PC-3 (cell line): ENCODE measurements at regions not wholly inside any gene's neighbourhood (a gene's known extent, or its start where the extent isn't known, plus 50 kb on each side); places are given as distances from the start of the nearest gene placed in this dataset.

Source experiments
- ATAC-seq: fragments of 200-7000 bp; cut with Tn5 transposase; 2 replicates; pipeline ENCODE4 v1.9.1; 2020; ENCODE audit warnings: mild to moderate bottlenecking, moderate library complexity
- BruUV-seq: library from RNA; stranded (reverse); fragments of 400-500 nt; replicated peaks from 2 replicates; lab custom pipeline; 2021; lab: Mats Ljungman, UMichigan
- CTCF ChIA-PET: fragments of 300-600 bp; sonication (Branson Sonifier 250); formaldehyde crosslinking; loops from one replicate; lab custom pipeline; 2022; ENCODE audit warnings: antibody characterized with exemption; lab: Charles Lee
- POLR2A ChIA-PET: fragments of 300-600 bp; sonication (Branson Sonifier 250); formaldehyde crosslinking; loops from one replicate; lab custom pipeline; 2022; ENCODE audit warnings: antibody characterized with exemption; ENCODE audit not compliant: unreplicated experiment; lab: Charles Lee
- DNase-seq: peaks from one replicate; pipeline ENCODE4 v3.0.0-alpha.2; 2015
- H2AFZ ChIP-seq: fragments of 300-600 bp; sonication (generic); 2 replicates; pipeline ENCODE4 v1.6.0; 2016; ENCODE audit warnings: antibody characterized with exemption, low read length
- H3F3A ChIP-seq: fragments of 300-600 bp; sonication (generic); one replicate; pipeline ENCODE4 v1.6.0; 2017; ENCODE audit warnings: antibody characterized with exemption, low read length, control low read depth, mild to moderate bottlenecking; ENCODE audit not compliant: unreplicated experiment
- H3K27ac ChIP-seq: fragments of 300-600 bp; sonication (generic); 2 replicates; pipeline ENCODE4 v1.5.1; 2016; ENCODE audit warnings: mild to moderate bottlenecking, low read length
- H3K27me3 ChIP-seq: fragments of 300-600 bp; sonication (generic); 2 replicates; pipeline ENCODE4 v1.6.1; 2016; ENCODE audit warnings: low read length, mixed read lengths
- H3K36me3 ChIP-seq: fragments of 300-600 bp; sonication (generic); 2 replicates; pipeline ENCODE4 v1.6.1; 2016; ENCODE audit warnings: low read depth, mixed run types, low read length, mixed read lengths
- H3K4me1 ChIP-seq: fragments of 300-600 bp; sonication (generic); 2 replicates; pipeline ENCODE4 v1.5.1; 2016; ENCODE audit warnings: low read length; ENCODE audit not compliant: insufficient read depth
- H3K4me2 ChIP-seq: fragments of 300-600 bp; sonication (generic); 2 replicates; pipeline ENCODE4 v1.6.0; 2016; ENCODE audit warnings: low read length
- H3K4me3 ChIP-seq: fragments of 300-600 bp; sonication (generic); 2 replicates; pipeline ENCODE4 v1.5.1; 2016; ENCODE audit warnings: mild to moderate bottlenecking, low read length, mixed read lengths
- H3K79me2 ChIP-seq: fragments of 300-600 bp; sonication (generic); 2 replicates; pipeline ENCODE4 v1.6.1; 2017; ENCODE audit warnings: low read length, mixed read lengths
- H3K9ac ChIP-seq: fragments of 300-600 bp; sonication (generic); 2 replicates; pipeline ENCODE4 v1.6.0; 2016; ENCODE audit warnings: mild to moderate bottlenecking, low read length
- H3K9me2 ChIP-seq: fragments of 300-600 bp; sonication (generic); replicated peaks from 2 replicates; pipeline ENCODE4 v1.6.1; 2016; ENCODE audit warnings: mixed run types, low read length, mixed read lengths
- H3K9me3 ChIP-seq: fragments of 300-600 bp; sonication (generic); 2 replicates; pipeline ENCODE4 v1.6.1; 2016; ENCODE audit warnings: low read length, mixed read lengths
- H4K20me1 ChIP-seq: fragments of 300-600 bp; sonication (generic); 2 replicates; pipeline ENCODE4 v1.6.1; 2016; ENCODE audit warnings: low read length, mixed read lengths
- EZH2 ChIP-seq: fragments of 300-600 bp; sonication (generic); IDR thresholded peaks from one replicate; pipeline ENCODE4 v1.6.1; 2017; ENCODE audit warnings: antibody characterized with exemption, mild to moderate bottlenecking, low read length; ENCODE audit not compliant: unreplicated experiment
- EZH2phosphoT487 ChIP-seq: fragments of 300-600 bp; sonication (generic); IDR thresholded peaks from 2 replicates; pipeline ENCODE4 v1.6.1; 2018; ENCODE audit warnings: mild to moderate bottlenecking, antibody characterized with exemption, low read length, borderline replicate concordance
- intact Hi-C: fragments of 100-400 bp; cut with micrococcal nuclease; formaldehyde crosslinking; loops from 2 replicates; pipeline ENCODE4 v1.9.0; 2023
- TF ChIP-seq, protein P1 (sequence below): fragments of 300-600 bp; sonication (generic); conservative IDR thresholded peaks from 2 replicates; pipeline ENCODE4 v1.5.1; 2017; ENCODE audit warnings: antibody characterized with exemption, low read depth, mild to moderate bottlenecking, low read length

DNA sequence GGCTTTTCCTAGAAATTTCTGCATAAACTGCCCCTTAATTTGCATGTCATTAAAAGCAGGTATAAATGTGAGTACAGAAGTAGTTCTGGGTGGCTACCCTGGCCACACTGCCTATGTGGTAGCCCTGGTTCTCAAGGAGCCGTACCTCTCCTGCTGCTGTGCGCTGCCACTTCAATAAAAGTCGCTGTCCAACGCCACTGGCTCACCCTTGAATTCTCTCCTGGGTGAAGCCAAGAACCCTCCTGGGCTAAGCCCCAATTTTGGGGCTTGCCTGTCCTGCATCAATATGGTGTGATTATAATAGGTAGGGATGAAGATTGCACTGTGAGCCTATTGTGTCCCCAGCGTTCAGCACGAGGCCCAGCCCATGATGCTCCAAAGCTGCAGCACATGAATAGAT is 65.6 kb upstream of the C1orf174 start:
- Histone ChIP-seq H3K9ac (no peak overlapping the region), H3K9me3 (no peaks in the 10 kb centered on the region), H3K27me3 (peaks cover 6% of the 10 kb centered on the region; the same call in 1 of the 2 replicates), H3K4me3 (no peak overlapping the region), H3K9me2 (no peaks in the 10 kb centered on the region), H3K4me1 (no peaks in the 10 kb centered on the region), H4K20me1 (no peaks in the 10 kb centered on the region), H2AFZ (no peak overlapping the region), H3K36me3 (no peaks in the 10 kb centered on the region), H3K4me2 (no peak overlapping the region), H3F3A (no peaks in the 10 kb centered on the region), H3K79me2 (no peaks in the 10 kb centered on the region), H3K27ac (no peak overlapping the region)
- TF ChIP-seq, protein P1, sequence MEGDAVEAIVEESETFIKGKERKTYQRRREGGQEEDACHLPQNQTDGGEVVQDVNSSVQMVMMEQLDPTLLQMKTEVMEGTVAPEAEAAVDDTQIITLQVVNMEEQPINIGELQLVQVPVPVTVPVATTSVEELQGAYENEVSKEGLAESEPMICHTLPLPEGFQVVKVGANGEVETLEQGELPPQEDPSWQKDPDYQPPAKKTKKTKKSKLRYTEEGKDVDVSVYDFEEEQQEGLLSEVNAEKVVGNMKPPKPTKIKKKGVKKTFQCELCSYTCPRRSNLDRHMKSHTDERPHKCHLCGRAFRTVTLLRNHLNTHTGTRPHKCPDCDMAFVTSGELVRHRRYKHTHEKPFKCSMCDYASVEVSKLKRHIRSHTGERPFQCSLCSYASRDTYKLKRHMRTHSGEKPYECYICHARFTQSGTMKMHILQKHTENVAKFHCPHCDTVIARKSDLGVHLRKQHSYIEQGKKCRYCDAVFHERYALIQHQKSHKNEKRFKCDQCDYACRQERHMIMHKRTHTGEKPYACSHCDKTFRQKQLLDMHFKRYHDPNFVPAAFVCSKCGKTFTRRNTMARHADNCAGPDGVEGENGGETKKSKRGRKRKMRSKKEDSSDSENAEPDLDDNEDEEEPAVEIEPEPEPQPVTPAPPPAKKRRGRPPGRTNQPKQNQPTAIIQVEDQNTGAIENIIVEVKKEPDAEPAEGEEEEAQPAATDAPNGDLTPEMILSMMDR, result no peak
- TF ChIP-seq EZH2phosphoT487 (no peak), EZH2 (no peak)
- ATAC-seq (no peak), DNase-seq (no peak)
- intact Hi-C loops, result no loop called here
- POLR2A ChIA-PET, result no interaction called here
- no TSS peak for BruUV-seq
- CTCF ChIA-PET, result no interaction called here

DNA sequence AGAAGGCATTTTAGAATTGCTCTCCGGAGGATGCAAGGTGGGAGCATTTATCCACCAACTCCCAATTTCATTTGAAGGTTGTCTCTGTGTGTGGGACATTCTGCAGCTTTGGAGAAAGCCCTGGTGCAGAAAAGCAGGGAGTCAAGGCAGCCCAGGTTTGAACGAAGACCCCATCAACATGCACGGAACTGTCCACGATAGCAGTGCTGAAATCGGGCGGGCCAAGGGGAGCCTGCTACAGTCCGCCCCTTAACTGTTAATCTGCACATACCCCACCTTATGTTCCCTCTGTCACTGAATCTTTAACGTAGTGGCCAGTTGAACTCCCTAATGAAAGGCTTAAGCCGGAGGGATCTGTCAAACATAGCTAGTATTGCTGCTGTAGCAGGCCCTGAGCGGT is 68.8 kb upstream of the C1orf174 start:
- DNase-seq (no peak), ATAC-seq (no peak)
- TF ChIP-seq EZH2phosphoT487 (no peak), EZH2 (no peak)
- TF ChIP-seq, protein P1, result no peak
- H4K20me1 ChIP-seq, result no peaks in the 10 kb centered on the region
- no peaks in the 10 kb centered on the region for H3K79me2 ChIP-seq
- peaks cover 15% of the 10 kb centered on the region; the same call in 1 of the 2 replicates for H3K27me3 ChIP-seq
- BruUV-seq, result no TSS peak
- intact Hi-C loops, result no loop called here
- H3K9me2 ChIP-seq, result no peaks in the 10 kb centered on the region
- H3K4me3 ChIP-seq, result no peak overlapping the region
- no peak overlapping the region for H3K9ac ChIP-seq
- no peaks in the 10 kb centered on the region for H3K4me1 ChIP-seq
- H3K36me3 ChIP-seq, result no peaks in the 10 kb centered on the region
- H2AFZ ChIP-seq, result no peak overlapping the region
- H3K9me3 ChIP-seq, result no peaks in the 10 kb centered on the region
- CTCF ChIA-PET, result no interaction called here
- no peak overlapping the region for H3K27ac ChIP-seq
- no peaks in the 10 kb centered on the region for H3F3A ChIP-seq
- H3K4me2 ChIP-seq, result no peak overlapping the region
- POLR2A ChIA-PET, result no interaction called here

DNA sequence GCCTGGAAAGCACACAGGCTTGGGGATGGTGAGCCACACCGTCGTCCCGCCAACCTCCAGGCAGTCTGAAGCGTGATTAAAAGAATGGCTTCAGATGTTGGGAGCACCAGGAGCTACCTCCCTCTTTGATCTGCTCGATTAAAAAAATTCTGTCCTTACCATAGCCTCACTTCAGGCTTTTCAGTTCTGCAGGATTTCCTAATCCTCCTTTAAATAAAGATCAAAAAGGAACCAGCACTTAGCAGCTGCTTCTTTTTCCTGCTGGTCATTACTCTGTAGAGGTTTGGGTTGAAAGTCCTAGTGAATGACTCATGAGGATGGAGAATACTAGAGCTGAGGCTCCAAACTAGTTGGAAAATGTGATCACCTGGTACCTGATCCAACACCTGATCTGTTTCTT is 71.9 kb upstream of the C1orf174 start:
- CTCF ChIA-PET, result no interaction called here
- intact Hi-C loops, result no loop called here
- no peaks in the 10 kb centered on the region for H3K9me2 ChIP-seq
- no TSS peak for BruUV-seq
- H2AFZ ChIP-seq, result no peak overlapping the region
- peaks cover 40% of the 10 kb centered on the region for H3K27me3 ChIP-seq
- no peaks in the 10 kb centered on the region for H3F3A ChIP-seq
- no peak overlapping the region for H3K9ac ChIP-seq
- POLR2A ChIA-PET, result no interaction called here
- no peak overlapping the region for H3K4me2 ChIP-seq
- DNase-seq (no peak), ATAC-seq (no peak)
- no peaks in the 10 kb centered on the region for H4K20me1 ChIP-seq
- H3K27ac ChIP-seq, result no peak overlapping the region
- no peaks in the 10 kb centered on the region for H3K36me3 ChIP-seq
- no peaks in the 10 kb centered on the region for H3K79me2 ChIP-seq
- TF ChIP-seq, protein P1, result no peak
- no peak for TF ChIP-seq EZH2phosphoT487
- no peaks in the 10 kb centered on the region for H3K9me3 ChIP-seq
- H3K4me3 ChIP-seq, result no peak overlapping the region
- H3K4me1 ChIP-seq, result no peaks in the 10 kb centered on the region
